ENCODE measurements at regions not wholly inside any gene's neighbourhood (a gene's known extent, or its start where the extent isn't known, plus 50 kb on each side); places are given as distances from the start of the nearest gene placed in this dataset.

- TF ChIP-seq CTCF (IDR thresholded peaks at IDR 0.05; ENCODE audit: borderline replicate concordance, extremely low read depth, low read length, poor library complexity, severe bottlenecking) (no peak), EZH2 (IDR thresholded peaks at IDR 0.05; ENCODE audit: borderline replicate concordance, low read depth, low read length, severe bottlenecking) (no peak)
These were observed 242.0 kb downstream of the BMP4 start for GRCh38 chr14:53714495-53715192.

Data from DND-41 (cell line).